CD14-positive monocyte (primary cell): ENCODE measurements at regions not wholly inside any gene's neighbourhood (a gene's known extent, or its start where the extent isn't known, plus 50 kb on each side); places are given as distances from the start of the nearest gene placed in this dataset.

Experiments used
- DNase-seq, 3 donors: peaks; one replicate each; pipeline ENCODE4 v3.0.0-alpha.2; 2011 to 2022
- H2AFZ ChIP-seq: 2 replicates; pipeline ENCODE4 v1.6.0; 2012; ENCODE audit warnings: mild to moderate bottlenecking, low read depth, low read length, inconsistent platforms; ENCODE audit not compliant: insufficient read depth, poor library complexity, severe bottlenecking
- H3K27ac ChIP-seq, 2 donors: 1 replicate in 1 of 2; 2 replicates in 1 of 2; pipeline ENCODE4 v1.5.1; 2012 to 2013; ENCODE audit warnings: low read length in 2 of 2, control low read depth in 1 of 2, inconsistent platforms in 1 of 2, low read depth in 1 of 2, mild to moderate bottlenecking in 1 of 2
- H3K27me3 ChIP-seq, 2 donors: one replicate each; pipeline versions ENCODE4 v1.6.0 to v1.6.1; 2011 to 2013; ENCODE audit warnings: low read length in 2 of 2; ENCODE audit not compliant: control insufficient read depth in 2 of 2, insufficient read depth in 2 of 2
- H3K36me3 ChIP-seq, 2 donors: replicated peaks in 1 of 2; 1 replicate in 1 of 2; 2 replicates in 1 of 2; pipeline versions ENCODE4 v1.5.1 to v1.6.1; 2012 to 2013; ENCODE audit warnings: low read length in 2 of 2, control low read depth in 1 of 2, inconsistent platforms in 1 of 2, mild to moderate bottlenecking in 1 of 2; ENCODE audit not compliant: insufficient read depth in 2 of 2, control insufficient read depth in 1 of 2
- H3K4me1 ChIP-seq, 2 donors: 1 replicate in 1 of 2; 2 replicates in 1 of 2; pipeline versions ENCODE4 v1.5.1 to v1.6.1; 2012 to 2013; ENCODE audit warnings: low read length in 2 of 2, control low read depth in 1 of 2, inconsistent platforms in 1 of 2, mild to moderate bottlenecking in 1 of 2, moderate library complexity in 1 of 2; ENCODE audit not compliant: insufficient read depth in 2 of 2, control insufficient read depth in 1 of 2
- H3K4me2 ChIP-seq: replicated peaks from 2 replicates; pipeline ENCODE3; 2012; ENCODE audit warnings: low read length, moderate library complexity, mild to moderate bottlenecking; ENCODE audit not compliant: poor library complexity, severe bottlenecking; ENCODE audit errors: extremely low read depth
- H3K4me3 ChIP-seq, 3 experiments: fragments of 200-600 bp in 1 of 3; sonication (generic) in 1 of 3; replicated peaks in 1 of 3; 1 replicate in 2 of 3; 2 replicates in 1 of 3; pipeline ENCODE4 v1.5.1; 2011 to 2013; ENCODE audit warnings: low read length in 3 of 3, mild to moderate bottlenecking in 3 of 3, control low read depth in 2 of 3, low read depth in 2 of 3, inconsistent platforms in 1 of 3, moderate library complexity in 1 of 3
- H3K79me2 ChIP-seq: 2 replicates; pipeline ENCODE4 v1.6.0; 2012; ENCODE audit warnings: mild to moderate bottlenecking, control low read depth, inconsistent platforms, low read length, moderate library complexity; ENCODE audit not compliant: insufficient read depth
- H3K9ac ChIP-seq: 2 replicates; pipeline ENCODE4 v1.6.0; 2017; ENCODE audit warnings: low read length, mild to moderate bottlenecking; ENCODE audit not compliant: insufficient read depth, poor library complexity, severe bottlenecking
- H3K9me3 ChIP-seq, 2 donors: replicated peaks in 1 of 2; 1 replicate in 1 of 2; 2 replicates in 1 of 2; pipeline versions ENCODE4 v1.5.1 to v1.6.1; 2012 to 2013; ENCODE audit warnings: low read length in 2 of 2, control low read depth in 1 of 2; ENCODE audit not compliant: control insufficient read depth in 1 of 2, insufficient read depth in 1 of 2
- H4K20me1 ChIP-seq: 2 replicates; pipeline ENCODE4 v1.6.0; 2012; ENCODE audit warnings: mild to moderate bottlenecking, low read length, control low read depth, moderate library complexity; ENCODE audit not compliant: insufficient read depth
- H3K27ac Mint-ChIP-seq, 7 donors: one replicate each; pipeline ENCODE4 v1.8.0; 2020; ENCODE audit warnings: mild to moderate bottlenecking in 7 of 7, mixed read lengths in 7 of 7, moderate library complexity in 6 of 7, inconsistent platforms in 2 of 7
- H3K27me3 Mint-ChIP-seq, 3 donors: one replicate each; pipeline ENCODE4 v1.8.0; 2021 to 2022; ENCODE audit warnings: low read depth in 3 of 3, mild to moderate bottlenecking in 3 of 3, mixed read lengths in 3 of 3, moderate library complexity in 3 of 3, inconsistent platforms in 1 of 3
- H3K36me3 Mint-ChIP-seq, 2 donors: one replicate each; pipeline ENCODE4 v1.8.0; 2020; ENCODE audit warnings: mixed read lengths in 2 of 2, inconsistent platforms in 1 of 2, mild to moderate bottlenecking in 1 of 2
- H3K4me1 Mint-ChIP-seq: one replicate; pipeline ENCODE4 v1.8.0; 2020; ENCODE audit warnings: mild to moderate bottlenecking, mixed read lengths
- H3K4me3 Mint-ChIP-seq, 2 donors: one replicate each; pipeline ENCODE4 v1.8.0; 2020; ENCODE audit warnings: mild to moderate bottlenecking in 2 of 2, mixed read lengths in 2 of 2, moderate library complexity in 1 of 2
- H3K9me3 Mint-ChIP-seq, 7 donors: one replicate each; pipeline ENCODE4 v1.8.0; 2020 to 2022; ENCODE audit warnings: mixed read lengths in 7 of 7, mild to moderate bottlenecking in 6 of 7, moderate library complexity in 6 of 7, inconsistent platforms in 2 of 7
- CTCF ChIP-seq: fragments of 200-600 bp; IDR thresholded peaks from one replicate; pipeline ENCODE4 v1.8.0; 2022; ENCODE audit warnings: antibody characterized with exemption, mild to moderate bottlenecking
- WGBS: methylation state at CpG from one replicate; pipeline ENCODE4 v1.1.5; 2013; ENCODE audit warnings: missing lambda C conversion rate; ENCODE audit not compliant: insufficient coverage; 5-methylcytosine and 5-hydroxymethylcytosine counted together
- intact Hi-C, 2 donors: fragments of 100-400 bp; cut with micrococcal nuclease; formaldehyde crosslinking; loops; one replicate each; pipeline versions ENCODE4 v1.15.0 to v1.15.1; 2023

GRCh38 chr6:85749236-85749635, 106.5 kb upstream of the SYNCRIP start:
- Histone ChIP-seq H3K9me3 (no peaks in the 10 kb centered on the region), H3K4me3 (no peak overlapping the region), H3K9ac (no peak overlapping the region), H3K4me2 (no peak overlapping the region), H3K4me1 (no peaks in the 10 kb centered on the region), H3K36me3 (no peaks in the 10 kb centered on the region), H4K20me1 (no peaks in the 10 kb centered on the region), H3K27ac (no peak overlapping the region), H3K27me3 (no peaks in the 10 kb centered on the region), H2AFZ (no peak overlapping the region), H3K79me2 (no peaks in the 10 kb centered on the region)
- H3K27ac Mint-ChIP-seq, result no peak overlapping the region
- no peak for DNase-seq
- H3K36me3 Mint-ChIP-seq, result no peaks in the 10 kb centered on the region
- no peak overlapping the region for H3K4me3 Mint-ChIP-seq
- intact Hi-C loops, result no loop called here
- no peaks in the 10 kb centered on the region for H3K4me1 Mint-ChIP-seq
- TF ChIP-seq CTCF, result no peak
- peaks cover 0 to 4% (median 0%) of the 10 kb centered on the region in 7 donors for H3K9me3 Mint-ChIP-seq
- peaks cover 2 to 8% (median 4%) of the 10 kb centered on the region in 3 donors for H3K27me3 Mint-ChIP-seq
- 92% methylated on average over 2 of the region's 4 CpGs for WGBS

- Histone ChIP-seq H3K27ac (no peak overlapping the region), H3K9me3 (no peaks in the 10 kb centered on the region), H3K9ac (no peak overlapping the region), H3K4me3 (no peak overlapping the region), H3K27me3 (no peaks in the 10 kb centered on the region), H3K4me2 (no peak overlapping the region), H4K20me1 (no peaks in the 10 kb centered on the region), H3K79me2 (no peaks in the 10 kb centered on the region), H2AFZ (no peak overlapping the region), H3K4me1 (no peaks in the 10 kb centered on the region), H3K36me3 (no peaks in the 10 kb centered on the region)
- Mint-ChIP-seq H3K27ac (no peak overlapping the region), H3K4me1 (no peaks in the 10 kb centered on the region), H3K27me3 (peaks cover 0 to 5% (median 0%) of the 10 kb centered on the region in 3 donors), H3K9me3 (peaks cover 0 to 6% (median 0%) of the 10 kb centered on the region in 7 donors), H3K36me3 (no peaks in the 10 kb centered on the region), H3K4me3 (no peak overlapping the region)
- intact Hi-C loops, result no loop called here
- no peak for TF ChIP-seq CTCF
- no CpG with 5 or more reads among the region's 1 CpG for WGBS
- no peak for DNase-seq
Observed at GRCh38 chr6:85747666-85748065, 105.0 kb upstream of the SYNCRIP start.
